ENCODE measurements at regions not wholly inside any gene's neighbourhood (a gene's known extent, or its start where the extent isn't known, plus 50 kb on each side); places are given as distances from the start of the nearest gene placed in this dataset.

DNA sequence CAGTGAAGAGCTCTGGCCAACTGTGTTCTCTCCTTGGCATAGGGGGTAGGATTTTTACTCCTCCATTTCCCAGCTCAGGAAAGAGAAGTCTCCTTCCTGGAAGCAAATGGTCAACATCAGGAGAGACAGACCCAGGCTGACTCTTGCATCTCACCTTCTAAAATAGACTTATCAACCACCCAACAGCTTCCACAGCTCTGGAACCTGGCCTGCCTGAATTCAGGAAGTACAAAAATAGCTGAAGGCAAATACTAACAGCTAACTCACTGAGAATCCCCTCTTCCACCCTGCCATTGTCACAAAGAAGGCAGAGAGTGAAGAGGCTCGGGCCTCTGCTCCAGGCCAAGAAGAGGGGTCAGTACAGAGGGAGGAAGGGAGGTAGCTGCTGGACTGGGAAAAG is 213.6 kb downstream of the NXPE2 start:
- 75 to 89% methylated on average over 1 of the region's 1 CpG for WGBS, 2 donors

GRCh38 chr11:114892381-114893197 is 214.3 kb downstream of the NXPE2 start:
- Histone ChIP-seq H3K36me3 (no peaks in the 10 kb centered on the region), H3K9me3 (peaks cover 0 to 5% (median 0%) of the 10 kb centered on the region in 4 donors), H3K27ac (no peak overlapping the region), H3K4me1 (no peaks in the 10 kb centered on the region), H3K27me3 (no peaks in the 10 kb centered on the region), H3K4me3 (no peak overlapping the region)
- WGBS, 2 donors, result 88 to 89% methylated on average over 3 of the region's 3 CpGs
- TF ChIP-seq EP300 (IDR thresholded peaks at IDR 0.05), result no peak
- TF ChIP-seq CTCF (IDR thresholded peaks at IDR 0.05), result no peak
- no peak for TF ChIP-seq POLR2AphosphoS5 (IDR thresholded peaks at IDR 0.05)
- no peak for TF ChIP-seq POLR2A (IDR thresholded peaks at IDR 0.05)
- intact Hi-C loops (cut with DNase I), result no loop called here
- no peak for DNase-seq

More for the DNA sequence above, 213.6 kb downstream of the NXPE2 start:
- DNase-seq, result no peak
- Histone ChIP-seq H3K4me1 (no peaks in the 10 kb centered on the region), H3K27ac (no peak overlapping the region), H3K4me3 (no peak overlapping the region), H3K27me3 (no peaks in the 10 kb centered on the region), H3K36me3 (no peaks in the 10 kb centered on the region), H3K9me3 (peaks cover 0 to 5% (median 0%) of the 10 kb centered on the region in 4 donors)
- TF ChIP-seq POLR2A (IDR thresholded peaks at IDR 0.05) (no peak), POLR2AphosphoS5 (IDR thresholded peaks at IDR 0.05) (no peak), EP300 (IDR thresholded peaks at IDR 0.05) (no peak), CTCF (IDR thresholded peaks at IDR 0.05) (no peak)
- intact Hi-C loops (cut with DNase I), result no loop called here

- Histone ChIP-seq H3K27ac (no peak overlapping the region), H3K36me3 (no peaks in the 10 kb centered on the region), H3K4me1 (no peaks in the 10 kb centered on the region), H3K4me3 (no peak overlapping the region), H3K9me3 (peaks cover 0 to 5% (median 0%) of the 10 kb centered on the region in 4 donors), H3K27me3 (no peaks in the 10 kb centered on the region)
- TF ChIP-seq POLR2AphosphoS5 (IDR thresholded peaks at IDR 0.05) (no peak), CTCF (IDR thresholded peaks at IDR 0.05) (no peak), EP300 (IDR thresholded peaks at IDR 0.05) (no peak)
- DNase-seq, result no peak
- 82 to 83% methylated on average over 5 of the region's 5 CpGs for WGBS, 2 donors
- intact Hi-C loops (cut with DNase I), result no loop called here
These were observed 215.0 kb downstream of the NXPE2 start for GRCh38 chr11:114893329-114893728.

DNA sequence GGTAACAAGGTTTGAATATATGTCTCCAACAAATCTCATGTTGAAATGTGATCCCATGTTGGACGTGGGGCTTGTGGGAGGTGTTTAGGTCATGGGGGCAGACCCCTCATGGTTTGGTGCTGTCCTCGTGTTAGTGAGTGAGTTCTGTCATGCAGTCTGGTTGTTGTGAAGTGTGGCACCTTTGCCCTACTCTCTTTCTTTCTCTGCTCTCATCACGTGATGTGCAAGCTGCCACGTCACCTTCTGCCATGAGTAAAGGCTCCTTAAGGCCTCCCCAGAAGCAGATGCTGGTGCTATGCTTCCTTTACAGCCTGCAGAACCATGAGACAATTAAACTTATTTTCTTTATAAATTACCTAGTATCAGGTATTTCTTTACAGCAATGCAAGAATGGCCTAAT is 218.3 kb downstream of the NXPE2 start:
- no peaks in the 10 kb centered on the region for H3K27me3 ChIP-seq
- H3K4me1 ChIP-seq, result no peaks in the 10 kb centered on the region
- H3K4me3 ChIP-seq, result no peak overlapping the region
- DNase-seq, result no peak
- intact Hi-C loops (cut with DNase I), result no loop called here
- H3K27ac ChIP-seq, result no peak overlapping the region
- no peaks in the 10 kb centered on the region for H3K36me3 ChIP-seq
- WGBS, 2 donors, result 66 to 71% methylated on average over 4 of the region's 4 CpGs
- peaks cover 0 to 3% (median 0%) of the 10 kb centered on the region in 4 donors for H3K9me3 ChIP-seq
- TF ChIP-seq EP300 (IDR thresholded peaks at IDR 0.05), result no peak
- no peak for TF ChIP-seq POLR2A (IDR thresholded peaks at IDR 0.05)
- no peak for TF ChIP-seq POLR2AphosphoS5 (IDR thresholded peaks at IDR 0.05)
- TF ChIP-seq CTCF (IDR thresholded peaks at IDR 0.05), result no peak
